SK-N-SH (cell line): ENCODE measurements at regions not wholly inside any gene's neighbourhood (a gene's known extent, or its start where the extent isn't known, plus 50 kb on each side); places are given as distances from the start of the nearest gene placed in this dataset.

Experiments
- RAD21 ChIP-seq: IDR thresholded peaks from 2 replicates; pipeline ENCODE4 v1.6.1; 2012; ENCODE audit warnings: mild to moderate bottlenecking, low read length
- RXRA ChIP-seq: IDR thresholded peaks from 2 replicates; pipeline ENCODE4 v1.4.0; 2012; ENCODE audit warnings: low read depth, mild to moderate bottlenecking, borderline replicate concordance

- no peak for TF ChIP-seq RXRA
- TF ChIP-seq RAD21: no peak
Measured at GRCh38 chr2:144211826-144212225, 308.1 kb downstream of the ZEB2 start.
